Osteoblast (primary cell): ENCODE measurements at regions not wholly inside any gene's neighbourhood (a gene's known extent, or its start where the extent isn't known, plus 50 kb on each side); places are given as distances from the start of the nearest gene placed in this dataset.
A peak's percentile ranks its signal among the peaks of the same experiment; 100 is the strongest.

Experiments used
- DNase-seq: peaks from one replicate; pipeline ENCODE4 v3.0.0; 2011; ENCODE audit warnings: low spot score, mixed read lengths; ENCODE audit not compliant: insufficient read length; ENCODE audit errors: missing footprints
- H2AFZ ChIP-seq: 2 replicates; pipeline ENCODE4 v1.6.0; 2011; ENCODE audit warnings: mild to moderate bottlenecking, low read length
- H3K27ac ChIP-seq: 2 replicates; pipeline ENCODE4 v1.5.1; 2011; ENCODE audit warnings: mild to moderate bottlenecking, low read depth, low read length, moderate library complexity
- H3K27me3 ChIP-seq: 2 replicates; pipeline ENCODE4 v1.6.0; 2012; ENCODE audit warnings: mild to moderate bottlenecking, control low read depth, inconsistent platforms, low read length, moderate library complexity; ENCODE audit not compliant: insufficient read depth
- H3K36me3 ChIP-seq: 2 replicates; pipeline ENCODE4 v1.5.1; 2011; ENCODE audit warnings: mild to moderate bottlenecking, low read length, control low read depth, moderate library complexity; ENCODE audit not compliant: insufficient read depth
- H3K4me1 ChIP-seq: 2 replicates; pipeline ENCODE4 v1.5.1; 2011; ENCODE audit warnings: mild to moderate bottlenecking, low read length, control low read depth, moderate library complexity; ENCODE audit not compliant: insufficient read depth
- H3K4me2 ChIP-seq: 2 replicates; pipeline ENCODE4 v1.6.0; 2011; ENCODE audit warnings: mild to moderate bottlenecking, low read length; ENCODE audit not compliant: insufficient read depth
- H3K4me3 ChIP-seq: fragments of 200-600 bp; sonication (generic); 3 replicates; pipeline ENCODE4 v1.5.1; 2012; ENCODE audit warnings: mild to moderate bottlenecking, low read length, inconsistent platforms; ENCODE audit not compliant: insufficient read depth
- H3K79me2 ChIP-seq: 2 replicates; pipeline ENCODE4 v1.6.0; 2012; ENCODE audit warnings: mild to moderate bottlenecking, low read length, control low read depth, inconsistent platforms; ENCODE audit not compliant: insufficient read depth
- H3K9me3 ChIP-seq: 2 replicates; pipeline ENCODE4 v1.5.1; 2011; ENCODE audit warnings: low read depth, low read length, control low read depth
- H4K20me1 ChIP-seq: 2 replicates; pipeline ENCODE4 v1.6.0; 2012; ENCODE audit warnings: mild to moderate bottlenecking, low read length, control low read depth; ENCODE audit not compliant: insufficient read depth
- CTCF ChIP-seq: IDR thresholded peaks from 2 replicates; pipeline ENCODE4 v1.5.1; 2011; ENCODE audit warnings: mild to moderate bottlenecking, low read depth, low read length, moderate library complexity; ENCODE audit errors: extremely low read depth

GRCh38 chr1:224872832-224873433, 56.5 kb upstream of the DNAH14 start:
- Histone ChIP-seq H3K27ac (no peak overlapping the region), H3K27me3 (peaks cover 21% of the 10 kb centered on the region), H3K9me3 (no peaks in the 10 kb centered on the region), H2AFZ (no peak overlapping the region), H3K36me3 (no peaks in the 10 kb centered on the region), H3K79me2 (no peaks in the 10 kb centered on the region), H3K4me1 (peaks cover 10% of the 10 kb centered on the region), H3K4me3 (no peak overlapping the region), H3K4me2 (peak overlapping the region; percentile 23), H4K20me1 (no peaks in the 10 kb centered on the region)
- no peak for DNase-seq
- no peak for TF ChIP-seq CTCF

- H3K27me3 ChIP-seq: peaks cover 21% of the 10 kb centered on the region
- no peak overlapping the region for H3K4me3 ChIP-seq
- peaks cover 10% of the 10 kb centered on the region for H3K4me1 ChIP-seq
- H3K27ac ChIP-seq: no peak overlapping the region
- H3K4me2 ChIP-seq: peak overlapping the region; percentile 23
- no peak for TF ChIP-seq CTCF
- no peak overlapping the region for H2AFZ ChIP-seq
- H3K79me2 ChIP-seq: no peaks in the 10 kb centered on the region
- no peaks in the 10 kb centered on the region for H4K20me1 ChIP-seq
- H3K36me3 ChIP-seq: no peaks in the 10 kb centered on the region
- H3K9me3 ChIP-seq: no peaks in the 10 kb centered on the region
- DNase-seq: peak; percentile 39
These were observed 55.8 kb upstream of the DNAH14 start for GRCh38 chr1:224873434-224874369.

- H3K4me2 ChIP-seq: no peak overlapping the region
- no peaks in the 10 kb centered on the region for H3K79me2 ChIP-seq
- H4K20me1 ChIP-seq: no peaks in the 10 kb centered on the region
- peaks cover 16% of the 10 kb centered on the region for H3K4me1 ChIP-seq
- no peak overlapping the region for H3K27ac ChIP-seq
- H3K4me3 ChIP-seq: no peak overlapping the region
- no peaks in the 10 kb centered on the region for H3K9me3 ChIP-seq
- H3K36me3 ChIP-seq: no peaks in the 10 kb centered on the region
- H2AFZ ChIP-seq: no peak overlapping the region
- TF ChIP-seq CTCF: no peak
- DNase-seq: no peak
- H3K27me3 ChIP-seq: peaks cover 21% of the 10 kb centered on the region
These were observed 54.7 kb upstream of the DNAH14 start for GRCh38 chr1:224874775-224875174.

- Histone ChIP-seq H3K36me3 (no peaks in the 10 kb centered on the region), H3K4me2 (peak overlapping the region; percentile 32), H3K9me3 (no peaks in the 10 kb centered on the region), H3K4me3 (no peak overlapping the region), H3K27ac (no peak overlapping the region), H3K4me1 (peaks cover 6% of the 10 kb centered on the region), H4K20me1 (no peaks in the 10 kb centered on the region), H2AFZ (no peak overlapping the region), H3K27me3 (peaks cover 21% of the 10 kb centered on the region), H3K79me2 (no peaks in the 10 kb centered on the region)
- peak; percentile 58 for DNase-seq
- no peak for TF ChIP-seq CTCF
These were observed 50.2 kb upstream of the DNAH14 start for GRCh38 chr1:224879162-224879803.
